Endodermal cell (in vitro differentiated cells): ENCODE measurements at regions not wholly inside any gene's neighbourhood (a gene's known extent, or its start where the extent isn't known, plus 50 kb on each side); places are given as distances from the start of the nearest gene placed in this dataset.

Experiments
- DNase-seq: peaks from one replicate; pipeline ENCODE4 v3.0.0-alpha.2; 2017
- H3K27ac ChIP-seq: 2 replicates; pipeline ENCODE4 v1.5.1; 2013; ENCODE audit warnings: mild to moderate bottlenecking, low read depth, low read length, moderate library complexity
- H3K27me3 ChIP-seq: 2 replicates; pipeline ENCODE4 v1.6.1; 2013; ENCODE audit warnings: mild to moderate bottlenecking, low read length, moderate library complexity; ENCODE audit not compliant: insufficient read depth, control insufficient read depth, poor library complexity, severe bottlenecking
- H3K36me3 ChIP-seq: 2 replicates; pipeline ENCODE4 v1.7.0; 2013; ENCODE audit warnings: mild to moderate bottlenecking, low read length, moderate library complexity; ENCODE audit not compliant: control insufficient read depth, insufficient read depth
- H3K4me1 ChIP-seq: one replicate; pipeline ENCODE4 v1.7.0; 2013; ENCODE audit warnings: low read length; ENCODE audit not compliant: control insufficient read depth, insufficient read depth
- H3K4me3 ChIP-seq: 2 replicates; pipeline ENCODE4 v1.5.1; 2013; ENCODE audit warnings: mild to moderate bottlenecking, low read length, moderate library complexity
- H3K9ac ChIP-seq: 2 replicates; pipeline ENCODE4 v1.6.1; 2013; ENCODE audit warnings: mild to moderate bottlenecking, low read length, moderate library complexity; ENCODE audit not compliant: poor library complexity, severe bottlenecking; ENCODE audit errors: extremely low read depth
- H3K9me3 ChIP-seq: 2 replicates; pipeline ENCODE4 v1.6.1; 2013; ENCODE audit warnings: mild to moderate bottlenecking, low read length, moderate library complexity; ENCODE audit not compliant: control insufficient read depth
- H3K27ac Mint-ChIP-seq: 2 replicates; pipeline ENCODE4 v1.8.0; 2020; ENCODE audit warnings: mixed read lengths
- H3K27me3 Mint-ChIP-seq: 2 replicates; pipeline ENCODE4 v1.8.0; 2021; ENCODE audit warnings: mild to moderate bottlenecking, mixed read lengths; ENCODE audit not compliant: insufficient read depth
- H3K36me3 Mint-ChIP-seq: 2 replicates; pipeline ENCODE4 v1.8.0; 2020; ENCODE audit warnings: low read depth, mixed read lengths
- H3K4me1 Mint-ChIP-seq: 2 replicates; pipeline ENCODE4 v1.8.0; 2020; ENCODE audit warnings: mixed read lengths
- H3K4me3 Mint-ChIP-seq: 2 replicates; pipeline ENCODE4 v1.8.0; 2020; ENCODE audit warnings: mild to moderate bottlenecking, moderate library complexity, mixed read lengths
- H3K9me3 Mint-ChIP-seq: 2 replicates; pipeline ENCODE4 v1.8.0; 2020; ENCODE audit warnings: mild to moderate bottlenecking, mixed read lengths
- CTCF ChIP-seq: fragments of 200-600 bp; sonication (generic); conservative IDR thresholded peaks from 2 replicates; pipeline ENCODE4 v1.5.0; 2021; ENCODE audit warnings: antibody characterized with exemption, mild to moderate bottlenecking
- WGBS, 2 experiments: methylation state at CpG; one replicate each; pipeline versions ENCODE4 v1.1.5 to v1.1.7; 2013; ENCODE audit warnings: missing lambda C conversion rate in 2 of 2, mixed read lengths in 1 of 2; ENCODE audit not compliant: insufficient coverage in 1 of 2, insufficient read length in 1 of 2; 5-methylcytosine and 5-hydroxymethylcytosine counted together

GRCh38 chr1:67955591-67955990 lies 94.8 kb downstream of the DIRAS3 start:
- Mint-ChIP-seq H3K27ac (no peak overlapping the region), H3K27me3 (no peaks in the 10 kb centered on the region), H3K4me1 (peaks cover 5% of the 10 kb centered on the region), H3K9me3 (no peaks in the 10 kb centered on the region), H3K36me3 (no peaks in the 10 kb centered on the region), H3K4me3 (no peak overlapping the region)
- no peak overlapping the region for H3K27ac ChIP-seq
- no peak overlapping the region for H3K9ac ChIP-seq
- DNase-seq = no peak
- H3K4me1 ChIP-seq = no peaks in the 10 kb centered on the region
- no peaks in the 10 kb centered on the region for H3K36me3 ChIP-seq
- H3K27me3 ChIP-seq = no peaks in the 10 kb centered on the region
- no peaks in the 10 kb centered on the region for H3K9me3 ChIP-seq
- WGBS, 2 experiments = 94 to 96% methylated on average over 2 of the region's 2 CpGs
- no peak overlapping the region for H3K4me3 ChIP-seq
- TF ChIP-seq CTCF = no peak

GRCh38 chr1:67953301-67953700 lies 97.1 kb downstream of the DIRAS3 start:
- no peaks in the 10 kb centered on the region for H3K36me3 Mint-ChIP-seq
- no peak for TF ChIP-seq CTCF
- H3K27me3 ChIP-seq = no peaks in the 10 kb centered on the region
- no peak overlapping the region for H3K4me3 Mint-ChIP-seq
- no peaks in the 10 kb centered on the region for H3K9me3 Mint-ChIP-seq
- H3K36me3 ChIP-seq = no peaks in the 10 kb centered on the region
- H3K4me3 ChIP-seq = no peak overlapping the region
- no peak overlapping the region for H3K27ac ChIP-seq
- WGBS, 2 experiments = 89 to 100% methylated on average over 1 to 2 of the region's 2 CpGs
- H3K4me1 Mint-ChIP-seq = peaks cover 5% of the 10 kb centered on the region
- H3K4me1 ChIP-seq = peaks cover 9% of the 10 kb centered on the region
- H3K27me3 Mint-ChIP-seq = no peaks in the 10 kb centered on the region
- no peaks in the 10 kb centered on the region for H3K9me3 ChIP-seq
- H3K27ac Mint-ChIP-seq = no peak overlapping the region
- DNase-seq = no peak
- no peak overlapping the region for H3K9ac ChIP-seq

- Histone ChIP-seq H3K9me3 (no peaks in the 10 kb centered on the region), H3K4me1 (peaks cover 9% of the 10 kb centered on the region), H3K27ac (no peak overlapping the region), H3K27me3 (no peaks in the 10 kb centered on the region), H3K4me3 (no peak overlapping the region), H3K9ac (no peak overlapping the region), H3K36me3 (no peaks in the 10 kb centered on the region)
- DNase-seq = no peak
- Mint-ChIP-seq H3K9me3 (no peaks in the 10 kb centered on the region), H3K4me3 (no peak overlapping the region), H3K4me1 (peaks cover 3% of the 10 kb centered on the region), H3K36me3 (no peaks in the 10 kb centered on the region), H3K27me3 (no peaks in the 10 kb centered on the region), H3K27ac (no peak overlapping the region)
- no peak for TF ChIP-seq CTCF
- WGBS, 2 experiments = 83 to 86% methylated on average over 1 of the region's 1 CpG
Observed at GRCh38 chr1:67952071-67952470, 98.4 kb downstream of the DIRAS3 start.
